ENCODE measurements at regions not wholly inside any gene's neighbourhood (a gene's known extent, or its start where the extent isn't known, plus 50 kb on each side); places are given as distances from the start of the nearest gene placed in this dataset.
"Not testable (repeated sequence)": the region's sequence is repeated elsewhere in the genome, so short reads cannot be mapped to it uniquely, and the experiment has no call there.

DNA sequence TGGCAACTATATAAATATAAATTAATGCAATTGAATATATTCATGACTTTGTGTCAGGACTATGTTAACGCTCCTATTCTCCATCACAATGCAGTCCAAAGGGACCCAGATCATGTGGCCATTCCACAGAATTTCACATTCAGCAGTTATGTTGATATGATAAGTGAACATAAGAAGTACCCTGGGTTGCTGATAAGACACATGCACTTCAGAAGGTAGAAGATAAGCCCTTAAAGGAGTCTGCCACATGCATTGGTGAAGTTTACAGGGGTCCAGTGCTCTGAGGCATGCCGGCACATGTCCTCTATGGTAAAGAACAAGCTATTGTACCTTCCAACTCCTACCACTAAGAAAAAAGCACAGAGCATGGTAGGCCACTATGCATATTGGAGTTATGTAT is 76.4 kb downstream of the PHAX start:
- Histone ChIP-seq H3K9me3 (no peaks in the 10 kb centered on the region), H3K36me3 (ENCODE audit: low read depth) (no peaks in the 10 kb centered on the region), H3K4me1 (ENCODE audit: low read depth) (peaks cover 15% of the 10 kb centered on the region), H3K4me3 (no peak overlapping the region)
- ATAC-seq: no peak
- no peak for DNase-seq
- intact Hi-C loops (cut with DNase I, micrococcal nuclease): loop anchor here in 1 of 2 donors (5.0 kb wide), 1 partner anchor 105 kb away; no protein-coding TSS in a partner anchor
- TF ChIP-seq, protein P1, sequence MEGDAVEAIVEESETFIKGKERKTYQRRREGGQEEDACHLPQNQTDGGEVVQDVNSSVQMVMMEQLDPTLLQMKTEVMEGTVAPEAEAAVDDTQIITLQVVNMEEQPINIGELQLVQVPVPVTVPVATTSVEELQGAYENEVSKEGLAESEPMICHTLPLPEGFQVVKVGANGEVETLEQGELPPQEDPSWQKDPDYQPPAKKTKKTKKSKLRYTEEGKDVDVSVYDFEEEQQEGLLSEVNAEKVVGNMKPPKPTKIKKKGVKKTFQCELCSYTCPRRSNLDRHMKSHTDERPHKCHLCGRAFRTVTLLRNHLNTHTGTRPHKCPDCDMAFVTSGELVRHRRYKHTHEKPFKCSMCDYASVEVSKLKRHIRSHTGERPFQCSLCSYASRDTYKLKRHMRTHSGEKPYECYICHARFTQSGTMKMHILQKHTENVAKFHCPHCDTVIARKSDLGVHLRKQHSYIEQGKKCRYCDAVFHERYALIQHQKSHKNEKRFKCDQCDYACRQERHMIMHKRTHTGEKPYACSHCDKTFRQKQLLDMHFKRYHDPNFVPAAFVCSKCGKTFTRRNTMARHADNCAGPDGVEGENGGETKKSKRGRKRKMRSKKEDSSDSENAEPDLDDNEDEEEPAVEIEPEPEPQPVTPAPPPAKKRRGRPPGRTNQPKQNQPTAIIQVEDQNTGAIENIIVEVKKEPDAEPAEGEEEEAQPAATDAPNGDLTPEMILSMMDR (IDR thresholded peaks at IDR 0.05): no peak

GRCh38 chr5:126680191-126680817 is 79.6 kb downstream of the PHAX start:
- intact Hi-C loops (cut with DNase I, micrococcal nuclease): no loop called here
- TF ChIP-seq, protein P1 (IDR thresholded peaks at IDR 0.05): no peak
- Histone ChIP-seq H3K4me3 (no peak overlapping the region), H3K36me3 (ENCODE audit: low read depth) (no peaks in the 10 kb centered on the region), H3K9me3 (no peaks in the 10 kb centered on the region), H3K4me1 (ENCODE audit: low read depth) (peaks cover 7% of the 10 kb centered on the region)
- DNase-seq (peak in 1 of 3 donors; percentile 48), ATAC-seq (peak; percentile 78)

DNA sequence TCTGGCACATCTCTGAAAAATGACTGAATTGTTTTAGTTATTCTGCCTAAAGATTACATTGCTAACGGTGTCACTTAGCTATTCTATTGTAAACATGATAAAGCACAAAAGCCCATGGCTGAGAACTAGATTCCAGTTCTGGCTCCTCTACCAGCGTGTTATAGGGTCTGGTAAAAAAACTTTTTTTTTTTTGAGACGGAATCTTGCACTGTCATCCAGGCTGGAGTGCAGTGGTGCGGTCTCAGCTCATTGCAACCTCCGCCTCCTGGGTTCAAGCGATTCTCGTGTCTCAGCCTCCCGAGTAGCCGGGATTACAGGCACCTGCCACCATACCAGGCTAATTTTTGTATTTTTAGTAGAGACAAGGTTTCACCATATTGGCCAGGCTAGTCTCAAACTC is 80.6 kb downstream of the PHAX start:
- intact Hi-C loops (cut with DNase I, micrococcal nuclease); H3K4me3 ChIP-seq; DNase-seq; ATAC-seq; H3K36me3 ChIP-seq (ENCODE audit: low read depth); H3K4me1 ChIP-seq (ENCODE audit: low read depth); H3K9me3 ChIP-seq: not testable (repeated sequence)

GRCh38 chr5:126681970-126682369 is 81.2 kb downstream of the PHAX start:
- H3K9me3 ChIP-seq: no peaks in the 10 kb centered on the region
- H3K36me3 ChIP-seq (ENCODE audit: low read depth): no peaks in the 10 kb centered on the region
- intact Hi-C loops (cut with DNase I, micrococcal nuclease): no loop called here
- H3K4me3 ChIP-seq: no peak overlapping the region
- peaks cover 5% of the 10 kb centered on the region for H3K4me1 ChIP-seq (ENCODE audit: low read depth)
- ATAC-seq (no peak), DNase-seq (no peak)
- TF ChIP-seq, protein P1 (IDR thresholded peaks at IDR 0.05): no peak

DNA sequence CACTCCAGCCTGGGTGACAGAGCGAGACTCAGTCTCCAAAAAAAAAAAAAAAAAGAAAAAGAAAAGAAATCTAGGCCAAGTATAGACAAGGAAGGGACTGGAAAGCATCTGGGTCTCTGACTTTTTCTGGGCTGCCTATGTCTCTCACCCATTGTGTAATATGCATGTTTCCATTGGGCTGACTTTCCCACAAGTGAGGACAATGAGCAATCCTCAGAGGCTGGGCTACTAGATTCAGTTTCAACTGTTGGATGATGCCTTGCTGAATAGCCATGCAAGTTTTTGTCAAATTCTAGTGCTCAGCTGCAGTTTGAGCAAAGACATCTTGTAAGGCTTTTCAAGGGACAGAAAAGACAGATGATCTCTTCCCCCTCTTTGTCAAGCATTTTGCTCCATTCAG is 82.1 kb downstream of the PHAX start:
- TF ChIP-seq, protein P1 (IDR thresholded peaks at IDR 0.05): no peak
- no peak overlapping the region for H3K4me3 ChIP-seq
- DNase-seq (no peak), ATAC-seq (no peak)
- no peaks in the 10 kb centered on the region for H3K9me3 ChIP-seq
- H3K36me3 ChIP-seq (ENCODE audit: low read depth): no peaks in the 10 kb centered on the region
- intact Hi-C loops (cut with DNase I, micrococcal nuclease): no loop called here
- H3K4me1 ChIP-seq (ENCODE audit: low read depth): peaks cover 5% of the 10 kb centered on the region

GRCh38 chr5:126683912-126684311 is 83.2 kb downstream of the PHAX start:
- no peaks in the 10 kb centered on the region for H3K9me3 ChIP-seq
- no peak overlapping the region for H3K4me3 ChIP-seq
- intact Hi-C loops (cut with DNase I, micrococcal nuclease): no loop called here
- ATAC-seq (no peak), DNase-seq (no peak)
- H3K36me3 ChIP-seq (ENCODE audit: low read depth): no peaks in the 10 kb centered on the region
- TF ChIP-seq, protein P1 (IDR thresholded peaks at IDR 0.05): no peak
- peaks cover 5% of the 10 kb centered on the region for H3K4me1 ChIP-seq (ENCODE audit: low read depth)

DNA sequence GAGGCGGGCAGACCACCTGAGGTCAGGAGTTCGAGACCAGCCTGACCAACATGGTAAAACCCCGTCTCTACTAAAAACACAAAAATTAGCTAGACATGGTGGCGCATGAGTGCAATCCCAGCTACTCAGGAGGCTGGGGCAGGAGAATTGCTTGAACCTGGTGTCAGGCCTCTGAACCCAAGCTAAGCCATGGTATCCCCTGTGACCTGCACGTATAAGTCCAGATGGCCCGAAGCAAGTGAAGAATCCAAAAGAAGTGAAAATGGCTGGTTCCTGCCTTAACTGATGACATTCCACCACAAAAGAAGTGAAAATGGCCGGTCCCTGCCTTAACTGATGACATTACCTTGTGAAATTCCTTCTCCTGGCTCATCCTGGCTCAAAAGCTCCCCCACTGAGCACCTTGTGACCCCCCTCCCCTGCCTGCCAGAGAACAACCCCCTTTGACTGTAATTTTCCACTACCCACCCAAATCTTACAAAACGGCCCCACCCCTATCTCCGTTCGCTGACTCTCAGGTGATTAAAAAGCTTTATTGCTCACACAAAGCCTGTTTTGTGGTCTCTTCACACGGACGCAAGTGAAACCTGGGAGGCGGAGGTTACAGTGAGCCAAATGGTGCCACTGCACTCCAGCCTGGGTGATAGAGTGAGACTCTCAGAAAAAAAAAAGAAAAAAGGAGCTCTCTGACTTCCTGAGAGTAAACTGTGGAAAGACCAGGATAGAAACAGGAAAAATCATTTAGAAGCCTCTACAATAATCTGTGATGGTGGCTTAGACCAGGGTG is 84.1 kb downstream of the PHAX start:
- intact Hi-C loops (cut with DNase I, micrococcal nuclease); H3K4me3 ChIP-seq; H3K36me3 ChIP-seq (ENCODE audit: low read depth); H3K4me1 ChIP-seq (ENCODE audit: low read depth); H3K9me3 ChIP-seq; DNase-seq; ATAC-seq: not testable (repeated sequence)
